ENCODE measurements at regions not wholly inside any gene's neighbourhood (a gene's known extent, or its start where the extent isn't known, plus 50 kb on each side); places are given as distances from the start of the nearest gene placed in this dataset.
A peak's percentile ranks its signal among the peaks of the same experiment; 100 is the strongest.

GRCh38 chr3:148042663-148043445 lies 633.7 kb downstream of the ZIC1 start:
- TF ChIP-seq CTCF (IDR thresholded peaks at IDR 0.05; ENCODE audit: insufficient read depth, low read length, severe bottlenecking): no peak
- no peak for FAIRE-seq

GRCh38 chr3:148044151-148044550 lies 635.0 kb downstream of the ZIC1 start:
- Histone ChIP-seq H3K4me3 (ENCODE audit: low read depth, low read length) (no peak overlapping the region), H3K27me3 (ENCODE audit: control insufficient read depth, insufficient read depth, low read length) (no peaks in the 10 kb centered on the region), H3K36me3 (ENCODE audit: control insufficient read depth, insufficient read depth, low read length) (no peaks in the 10 kb centered on the region)
- TF ChIP-seq CTCF (IDR thresholded peaks at IDR 0.05; ENCODE audit: insufficient read depth, low read length, severe bottlenecking): no peak
- DNase-seq (ENCODE audit: low read depth) (no peak), FAIRE-seq (no peak)

More at GRCh38 chr3:148042663-148043445, 633.7 kb downstream of the ZIC1 start:
- Histone ChIP-seq H3K4me3 (ENCODE audit: low read depth, low read length) (no peak overlapping the region), H3K36me3 (ENCODE audit: control insufficient read depth, insufficient read depth, low read length) (no peaks in the 10 kb centered on the region), H3K27me3 (ENCODE audit: control insufficient read depth, insufficient read depth, low read length) (no peaks in the 10 kb centered on the region)
- DNase-seq (ENCODE audit: low read depth): peak; percentile 2

- DNase-seq (ENCODE audit: low read depth): no peak
- TF ChIP-seq CTCF (IDR thresholded peaks at IDR 0.05; ENCODE audit: insufficient read depth, low read length, severe bottlenecking): no peak
- Histone ChIP-seq H3K27me3 (ENCODE audit: control insufficient read depth, insufficient read depth, low read length) (no peaks in the 10 kb centered on the region), H3K36me3 (ENCODE audit: control insufficient read depth, insufficient read depth, low read length) (no peaks in the 10 kb centered on the region), H3K4me3 (ENCODE audit: low read depth, low read length) (no peak overlapping the region)
- no peak for FAIRE-seq
Measured at GRCh38 chr3:148054999-148055398, 642.7 kb upstream of the AGTR1 start.

GRCh38 chr3:148062590-148062989 lies 635.1 kb upstream of the AGTR1 start:
- DNase-seq (ENCODE audit: low read depth): peak; percentile 56
- FAIRE-seq: no peak

GRCh38 chr3:148066802-148067201 lies 630.9 kb upstream of the AGTR1 start:
- no peak for FAIRE-seq
- H3K4me3 ChIP-seq (ENCODE audit: low read depth, low read length): no peak overlapping the region
- no peaks in the 10 kb centered on the region for H3K36me3 ChIP-seq (ENCODE audit: control insufficient read depth, insufficient read depth, low read length)
- TF ChIP-seq CTCF (IDR thresholded peaks at IDR 0.05; ENCODE audit: insufficient read depth, low read length, severe bottlenecking): no peak
- DNase-seq (ENCODE audit: low read depth): no peak
- H3K27me3 ChIP-seq (ENCODE audit: control insufficient read depth, insufficient read depth, low read length): no peaks in the 10 kb centered on the region

More at GRCh38 chr3:148062590-148062989, 635.1 kb upstream of the AGTR1 start:
- Histone ChIP-seq H3K4me3 (ENCODE audit: low read depth, low read length) (no peak overlapping the region), H3K27me3 (ENCODE audit: control insufficient read depth, insufficient read depth, low read length) (no peaks in the 10 kb centered on the region), H3K36me3 (ENCODE audit: control insufficient read depth, insufficient read depth, low read length) (no peaks in the 10 kb centered on the region)
- TF ChIP-seq CTCF (IDR thresholded peaks at IDR 0.05; ENCODE audit: insufficient read depth, low read length, severe bottlenecking): no peak

- Histone ChIP-seq H3K4me3 (ENCODE audit: low read depth, low read length) (no peak overlapping the region), H3K27me3 (ENCODE audit: control insufficient read depth, insufficient read depth, low read length) (no peaks in the 10 kb centered on the region), H3K36me3 (ENCODE audit: control insufficient read depth, insufficient read depth, low read length) (no peaks in the 10 kb centered on the region)
- FAIRE-seq: no peak
- no peak for TF ChIP-seq CTCF (IDR thresholded peaks at IDR 0.05; ENCODE audit: insufficient read depth, low read length, severe bottlenecking)
- DNase-seq (ENCODE audit: low read depth): no peak
Measured at GRCh38 chr3:148068466-148068865, 629.2 kb upstream of the AGTR1 start.
